ENCODE measurements at regions not wholly inside any gene's neighbourhood (a gene's known extent, or its start where the extent isn't known, plus 50 kb on each side); places are given as distances from the start of the nearest gene placed in this dataset.

- no peak for DNase-seq
Measured at GRCh38 chr4:1492651-1493539, 86.7 kb upstream of the NKX1-1 start.

- DNase-seq: no peak
Measured at GRCh38 chr4:1492142-1492457, 85.9 kb upstream of the NKX1-1 start.

- no peak for DNase-seq
Measured at GRCh38 chr4:1491328-1492141, 85.3 kb upstream of the NKX1-1 start.

GRCh38 chr4:1490654-1491327, 84.5 kb upstream of the NKX1-1 start:
- DNase-seq: no peak

GRCh38 chr4:1490011-1490653, 83.9 kb upstream of the NKX1-1 start:
- no peak for DNase-seq

- no peak for DNase-seq
Measured at GRCh38 chr4:1489639-1489995, 83.4 kb upstream of the NKX1-1 start.

GRCh38 chr4:1488831-1489638, 82.8 kb upstream of the NKX1-1 start:
- DNase-seq: no peak

- DNase-seq: no peak
Measured at GRCh38 chr4:1488357-1488756, 82.1 kb upstream of the NKX1-1 start.

GRCh38 chr4:1487761-1488160, 81.5 kb upstream of the NKX1-1 start:
- no peak for DNase-seq

GRCh38 chr4:1487106-1487505, 80.9 kb upstream of the NKX1-1 start:
- no peak for DNase-seq

GRCh38 chr4:1485280-1485679, 79.0 kb upstream of the NKX1-1 start:
- DNase-seq: no peak

- no peak for DNase-seq
Measured at GRCh38 chr4:1480720-1481119, 74.5 kb upstream of the NKX1-1 start.

GRCh38 chr4:1479454-1479853, 73.2 kb upstream of the NKX1-1 start:
- DNase-seq: no peak

GRCh38 chr4:1478766-1479355, 72.6 kb upstream of the NKX1-1 start:
- no peak for DNase-seq

GRCh38 chr4:1477045-1477840, 71.0 kb upstream of the NKX1-1 start:
- DNase-seq: no peak

- no peak for DNase-seq
Measured at GRCh38 chr4:1476140-1476513, 69.9 kb upstream of the NKX1-1 start.

- DNase-seq: no peak
Measured at GRCh38 chr4:1475277-1476139, 69.3 kb upstream of the NKX1-1 start.

- no peak for DNase-seq
Measured at GRCh38 chr4:1474126-1475090, 68.2 kb upstream of the NKX1-1 start.

- no peak for DNase-seq
Measured at GRCh38 chr4:1473718-1474117, 67.5 kb upstream of the NKX1-1 start.
